Osteoblast (primary cell): ENCODE measurements at regions not wholly inside any gene's neighbourhood (a gene's known extent, or its start where the extent isn't known, plus 50 kb on each side); places are given as distances from the start of the nearest gene placed in this dataset.
A peak's percentile ranks its signal among the peaks of the same experiment; 100 is the strongest.

Experiments used
- DNase-seq: peaks from one replicate; pipeline ENCODE4 v3.0.0; 2011; ENCODE audit warnings: low spot score, mixed read lengths; ENCODE audit not compliant: insufficient read length; ENCODE audit errors: missing footprints
- H2AFZ ChIP-seq: 2 replicates; pipeline ENCODE4 v1.6.0; 2011; ENCODE audit warnings: mild to moderate bottlenecking, low read length
- H3K27ac ChIP-seq: 2 replicates; pipeline ENCODE4 v1.5.1; 2011; ENCODE audit warnings: mild to moderate bottlenecking, low read depth, low read length, moderate library complexity
- H3K27me3 ChIP-seq: 2 replicates; pipeline ENCODE4 v1.6.0; 2012; ENCODE audit warnings: mild to moderate bottlenecking, control low read depth, inconsistent platforms, low read length, moderate library complexity; ENCODE audit not compliant: insufficient read depth
- H3K36me3 ChIP-seq: 2 replicates; pipeline ENCODE4 v1.5.1; 2011; ENCODE audit warnings: mild to moderate bottlenecking, low read length, control low read depth, moderate library complexity; ENCODE audit not compliant: insufficient read depth
- H3K4me1 ChIP-seq: 2 replicates; pipeline ENCODE4 v1.5.1; 2011; ENCODE audit warnings: mild to moderate bottlenecking, low read length, control low read depth, moderate library complexity; ENCODE audit not compliant: insufficient read depth
- H3K4me2 ChIP-seq: 2 replicates; pipeline ENCODE4 v1.6.0; 2011; ENCODE audit warnings: mild to moderate bottlenecking, low read length; ENCODE audit not compliant: insufficient read depth
- H3K4me3 ChIP-seq: fragments of 200-600 bp; sonication (generic); 3 replicates; pipeline ENCODE4 v1.5.1; 2012; ENCODE audit warnings: mild to moderate bottlenecking, low read length, inconsistent platforms; ENCODE audit not compliant: insufficient read depth
- H3K79me2 ChIP-seq: 2 replicates; pipeline ENCODE4 v1.6.0; 2012; ENCODE audit warnings: mild to moderate bottlenecking, low read length, control low read depth, inconsistent platforms; ENCODE audit not compliant: insufficient read depth
- H3K9me3 ChIP-seq: 2 replicates; pipeline ENCODE4 v1.5.1; 2011; ENCODE audit warnings: low read depth, low read length, control low read depth
- H4K20me1 ChIP-seq: 2 replicates; pipeline ENCODE4 v1.6.0; 2012; ENCODE audit warnings: mild to moderate bottlenecking, low read length, control low read depth; ENCODE audit not compliant: insufficient read depth
- CTCF ChIP-seq: IDR thresholded peaks from 2 replicates; pipeline ENCODE4 v1.5.1; 2011; ENCODE audit warnings: mild to moderate bottlenecking, low read depth, low read length, moderate library complexity; ENCODE audit errors: extremely low read depth

- TF ChIP-seq CTCF = no peak
- Histone ChIP-seq H4K20me1 (no peaks in the 10 kb centered on the region), H3K9me3 (no peaks in the 10 kb centered on the region), H3K4me1 (no peaks in the 10 kb centered on the region), H3K4me3 (no peak overlapping the region), H2AFZ (no peak overlapping the region), H3K27me3 (no peaks in the 10 kb centered on the region), H3K79me2 (no peaks in the 10 kb centered on the region), H3K4me2 (no peak overlapping the region), H3K36me3 (no peaks in the 10 kb centered on the region), H3K27ac (no peak overlapping the region)
- no peak for DNase-seq
Observed at GRCh38 chr6:21438237-21438985, 155.1 kb upstream of the SOX4 start.

GRCh38 chr6:21438986-21439352 is 154.6 kb upstream of the SOX4 start:
- DNase-seq = peak; percentile 69
- no peaks in the 10 kb centered on the region for H3K9me3 ChIP-seq
- H3K79me2 ChIP-seq = no peaks in the 10 kb centered on the region
- H3K36me3 ChIP-seq = no peaks in the 10 kb centered on the region
- no peaks in the 10 kb centered on the region for H3K27me3 ChIP-seq
- no peak overlapping the region for H3K4me3 ChIP-seq
- no peak overlapping the region for H3K4me2 ChIP-seq
- no peak overlapping the region for H3K27ac ChIP-seq
- no peak for TF ChIP-seq CTCF
- peak overlapping the region; percentile 55 for H2AFZ ChIP-seq
- H3K4me1 ChIP-seq = no peaks in the 10 kb centered on the region
- no peaks in the 10 kb centered on the region for H4K20me1 ChIP-seq

GRCh38 chr6:21441386-21441785 is 152.2 kb upstream of the SOX4 start:
- Histone ChIP-seq H2AFZ (no peak overlapping the region), H3K27me3 (no peaks in the 10 kb centered on the region), H3K4me3 (no peak overlapping the region), H3K4me1 (no peaks in the 10 kb centered on the region), H3K36me3 (no peaks in the 10 kb centered on the region), H3K79me2 (no peaks in the 10 kb centered on the region), H3K9me3 (no peaks in the 10 kb centered on the region), H4K20me1 (no peaks in the 10 kb centered on the region), H3K27ac (no peak overlapping the region), H3K4me2 (no peak overlapping the region)
- TF ChIP-seq CTCF = no peak
- no peak for DNase-seq

GRCh38 chr6:21442874-21443273 is 150.7 kb upstream of the SOX4 start:
- H3K36me3 ChIP-seq = no peaks in the 10 kb centered on the region
- H3K27ac ChIP-seq = no peak overlapping the region
- H3K4me3 ChIP-seq = no peak overlapping the region
- no peaks in the 10 kb centered on the region for H3K4me1 ChIP-seq
- H3K27me3 ChIP-seq = no peaks in the 10 kb centered on the region
- H4K20me1 ChIP-seq = no peaks in the 10 kb centered on the region
- no peaks in the 10 kb centered on the region for H3K9me3 ChIP-seq
- no peak for TF ChIP-seq CTCF
- DNase-seq = no peak
- no peaks in the 10 kb centered on the region for H3K79me2 ChIP-seq
- H3K4me2 ChIP-seq = no peak overlapping the region
- no peak overlapping the region for H2AFZ ChIP-seq
